CD14-positive monocyte (primary cell): ENCODE measurements at regions not wholly inside any gene's neighbourhood (a gene's known extent, or its start where the extent isn't known, plus 50 kb on each side); places are given as distances from the start of the nearest gene placed in this dataset.

Experiments used
- DNase-seq, 3 donors: peaks; one replicate each; pipeline ENCODE4 v3.0.0-alpha.2; 2011 to 2022
- H2AFZ ChIP-seq: 2 replicates; pipeline ENCODE4 v1.6.0; 2012; ENCODE audit warnings: mild to moderate bottlenecking, low read depth, low read length, inconsistent platforms; ENCODE audit not compliant: insufficient read depth, poor library complexity, severe bottlenecking
- H3K27ac ChIP-seq, 2 donors: 1 replicate in 1 of 2; 2 replicates in 1 of 2; pipeline ENCODE4 v1.5.1; 2012 to 2013; ENCODE audit warnings: low read length in 2 of 2, control low read depth in 1 of 2, inconsistent platforms in 1 of 2, low read depth in 1 of 2, mild to moderate bottlenecking in 1 of 2
- H3K27me3 ChIP-seq, 2 donors: one replicate each; pipeline versions ENCODE4 v1.6.0 to v1.6.1; 2011 to 2013; ENCODE audit warnings: low read length in 2 of 2; ENCODE audit not compliant: control insufficient read depth in 2 of 2, insufficient read depth in 2 of 2
- H3K36me3 ChIP-seq, 2 donors: replicated peaks in 1 of 2; 1 replicate in 1 of 2; 2 replicates in 1 of 2; pipeline versions ENCODE4 v1.5.1 to v1.6.1; 2012 to 2013; ENCODE audit warnings: low read length in 2 of 2, control low read depth in 1 of 2, inconsistent platforms in 1 of 2, mild to moderate bottlenecking in 1 of 2; ENCODE audit not compliant: insufficient read depth in 2 of 2, control insufficient read depth in 1 of 2
- H3K4me1 ChIP-seq, 2 donors: 1 replicate in 1 of 2; 2 replicates in 1 of 2; pipeline versions ENCODE4 v1.5.1 to v1.6.1; 2012 to 2013; ENCODE audit warnings: low read length in 2 of 2, control low read depth in 1 of 2, inconsistent platforms in 1 of 2, mild to moderate bottlenecking in 1 of 2, moderate library complexity in 1 of 2; ENCODE audit not compliant: insufficient read depth in 2 of 2, control insufficient read depth in 1 of 2
- H3K4me2 ChIP-seq: replicated peaks from 2 replicates; pipeline ENCODE3; 2012; ENCODE audit warnings: low read length, moderate library complexity, mild to moderate bottlenecking; ENCODE audit not compliant: poor library complexity, severe bottlenecking; ENCODE audit errors: extremely low read depth
- H3K4me3 ChIP-seq, 3 experiments: fragments of 200-600 bp in 1 of 3; sonication (generic) in 1 of 3; replicated peaks in 1 of 3; 1 replicate in 2 of 3; 2 replicates in 1 of 3; pipeline ENCODE4 v1.5.1; 2011 to 2013; ENCODE audit warnings: low read length in 3 of 3, mild to moderate bottlenecking in 3 of 3, control low read depth in 2 of 3, low read depth in 2 of 3, inconsistent platforms in 1 of 3, moderate library complexity in 1 of 3
- H3K79me2 ChIP-seq: 2 replicates; pipeline ENCODE4 v1.6.0; 2012; ENCODE audit warnings: mild to moderate bottlenecking, control low read depth, inconsistent platforms, low read length, moderate library complexity; ENCODE audit not compliant: insufficient read depth
- H3K9ac ChIP-seq: 2 replicates; pipeline ENCODE4 v1.6.0; 2017; ENCODE audit warnings: low read length, mild to moderate bottlenecking; ENCODE audit not compliant: insufficient read depth, poor library complexity, severe bottlenecking
- H3K9me3 ChIP-seq, 2 donors: replicated peaks in 1 of 2; 1 replicate in 1 of 2; 2 replicates in 1 of 2; pipeline versions ENCODE4 v1.5.1 to v1.6.1; 2012 to 2013; ENCODE audit warnings: low read length in 2 of 2, control low read depth in 1 of 2; ENCODE audit not compliant: control insufficient read depth in 1 of 2, insufficient read depth in 1 of 2
- H4K20me1 ChIP-seq: 2 replicates; pipeline ENCODE4 v1.6.0; 2012; ENCODE audit warnings: mild to moderate bottlenecking, low read length, control low read depth, moderate library complexity; ENCODE audit not compliant: insufficient read depth
- H3K27ac Mint-ChIP-seq, 7 donors: one replicate each; pipeline ENCODE4 v1.8.0; 2020; ENCODE audit warnings: mild to moderate bottlenecking in 7 of 7, mixed read lengths in 7 of 7, moderate library complexity in 6 of 7, inconsistent platforms in 2 of 7
- H3K27me3 Mint-ChIP-seq, 3 donors: one replicate each; pipeline ENCODE4 v1.8.0; 2021 to 2022; ENCODE audit warnings: low read depth in 3 of 3, mild to moderate bottlenecking in 3 of 3, mixed read lengths in 3 of 3, moderate library complexity in 3 of 3, inconsistent platforms in 1 of 3
- H3K36me3 Mint-ChIP-seq, 2 donors: one replicate each; pipeline ENCODE4 v1.8.0; 2020; ENCODE audit warnings: mixed read lengths in 2 of 2, inconsistent platforms in 1 of 2, mild to moderate bottlenecking in 1 of 2
- H3K4me1 Mint-ChIP-seq: one replicate; pipeline ENCODE4 v1.8.0; 2020; ENCODE audit warnings: mild to moderate bottlenecking, mixed read lengths
- H3K4me3 Mint-ChIP-seq, 2 donors: one replicate each; pipeline ENCODE4 v1.8.0; 2020; ENCODE audit warnings: mild to moderate bottlenecking in 2 of 2, mixed read lengths in 2 of 2, moderate library complexity in 1 of 2
- H3K9me3 Mint-ChIP-seq, 7 donors: one replicate each; pipeline ENCODE4 v1.8.0; 2020 to 2022; ENCODE audit warnings: mixed read lengths in 7 of 7, mild to moderate bottlenecking in 6 of 7, moderate library complexity in 6 of 7, inconsistent platforms in 2 of 7
- CTCF ChIP-seq: fragments of 200-600 bp; IDR thresholded peaks from one replicate; pipeline ENCODE4 v1.8.0; 2022; ENCODE audit warnings: antibody characterized with exemption, mild to moderate bottlenecking
- WGBS: methylation state at CpG from one replicate; pipeline ENCODE4 v1.1.5; 2013; ENCODE audit warnings: missing lambda C conversion rate; ENCODE audit not compliant: insufficient coverage; 5-methylcytosine and 5-hydroxymethylcytosine counted together
- intact Hi-C, 2 donors: fragments of 100-400 bp; cut with micrococcal nuclease; formaldehyde crosslinking; loops; one replicate each; pipeline versions ENCODE4 v1.15.0 to v1.15.1; 2023

GRCh38 chr16:79391395-79391794, 209.1 kb downstream of the MAF start:
- Histone ChIP-seq H3K4me2 (no peak overlapping the region), H3K27ac (no peak overlapping the region), H4K20me1 (no peaks in the 10 kb centered on the region), H2AFZ (no peak overlapping the region), H3K9me3 (no peaks in the 10 kb centered on the region), H3K9ac (no peak overlapping the region), H3K27me3 (no peaks in the 10 kb centered on the region), H3K36me3 (no peaks in the 10 kb centered on the region), H3K4me1 (peaks cover 24 to 25% of the 10 kb centered on the region in 2 donors), H3K79me2 (no peaks in the 10 kb centered on the region), H3K4me3 (no peak overlapping the region)
- Mint-ChIP-seq H3K27me3 (peaks cover 1 to 18% (median 6%) of the 10 kb centered on the region in 3 donors), H3K4me1 (peaks cover 23% of the 10 kb centered on the region), H3K9me3 (no peaks in the 10 kb centered on the region), H3K4me3 (peak overlapping the region in 1 of 2 donors; percentile 39), H3K27ac (no peak overlapping the region), H3K36me3 (no peaks in the 10 kb centered on the region)
- no peak for DNase-seq
- WGBS, result 64% methylated on average over 6 of the region's 11 CpGs
- TF ChIP-seq CTCF, result no peak
- intact Hi-C loops, result loop anchor here in 1 of 2 donors (10.0 kb wide), 1 partner anchor 203 kb away; no protein-coding TSS in a partner anchor

GRCh38 chr16:79390481-79391051, 210.0 kb downstream of the MAF start:
- Histone ChIP-seq H3K9me3 (no peaks in the 10 kb centered on the region), H3K79me2 (no peaks in the 10 kb centered on the region), H3K4me1 (peaks cover 17 to 19% of the 10 kb centered on the region in 2 donors), H3K36me3 (no peaks in the 10 kb centered on the region), H3K27ac (no peak overlapping the region), H3K9ac (no peak overlapping the region), H3K4me3 (no peak overlapping the region), H3K4me2 (no peak overlapping the region), H2AFZ (no peak overlapping the region), H3K27me3 (no peaks in the 10 kb centered on the region), H4K20me1 (no peaks in the 10 kb centered on the region)
- Mint-ChIP-seq H3K4me3 (no peak overlapping the region), H3K4me1 (peaks cover 17% of the 10 kb centered on the region), H3K27ac (no peak overlapping the region), H3K36me3 (no peaks in the 10 kb centered on the region), H3K9me3 (no peaks in the 10 kb centered on the region), H3K27me3 (peaks cover 1 to 18% (median 6%) of the 10 kb centered on the region in 3 donors)
- DNase-seq, result no peak
- no peak for TF ChIP-seq CTCF
- intact Hi-C loops, result loop anchor here in 1 of 2 donors (10.0 kb wide), 1 partner anchor 204 kb away; no protein-coding TSS in a partner anchor
- 67% methylated on average over 9 of the region's 9 CpGs for WGBS
